ENCODE measurements at regions not wholly inside any gene's neighbourhood (a gene's known extent, or its start where the extent isn't known, plus 50 kb on each side); places are given as distances from the start of the nearest gene placed in this dataset.

- Mint-ChIP-seq H3K9me3 (peaks cover 13% of the 10 kb centered on the region), H3K4me3 (no peak overlapping the region), H3K27me3 (ENCODE audit: low read depth) (no peaks in the 10 kb centered on the region), H3K4me1 (peaks cover 54% of the 10 kb centered on the region), H3K27ac (ENCODE audit: unreplicated experiment) (no peak overlapping the region), H3K36me3 (ENCODE audit: low read depth) (peaks cover 3% of the 10 kb centered on the region)
- no peak for TF ChIP-seq CTCF (conservative IDR thresholded peaks at IDR 0.05)
- DNase-seq (ENCODE audit: low read depth, low spot score) = no peak
These were observed 349.4 kb downstream of the SLC4A3 start for GRCh38 chr2:219976871-219977270.

GRCh38 chr2:219980638-219981037, 353.2 kb downstream of the SLC4A3 start:
- Mint-ChIP-seq H3K4me1 (peaks cover 49% of the 10 kb centered on the region), H3K4me3 (no peak overlapping the region)

GRCh38 chr2:219983836-219984235, 356.4 kb downstream of the SLC4A3 start:
- Mint-ChIP-seq H3K27me3 (ENCODE audit: low read depth) (no peaks in the 10 kb centered on the region), H3K4me3 (no peak overlapping the region), H3K4me1 (peaks cover 19% of the 10 kb centered on the region), H3K9me3 (peaks cover 3% of the 10 kb centered on the region), H3K36me3 (ENCODE audit: low read depth) (no peaks in the 10 kb centered on the region), H3K27ac (ENCODE audit: unreplicated experiment) (no peak overlapping the region)
- TF ChIP-seq CTCF (conservative IDR thresholded peaks at IDR 0.05) = no peak
- no peak for DNase-seq (ENCODE audit: low read depth, low spot score)

More at GRCh38 chr2:219980638-219981037, 353.2 kb downstream of the SLC4A3 start:
- Mint-ChIP-seq H3K27ac (ENCODE audit: unreplicated experiment) (peak overlapping the region; percentile 72), H3K9me3 (peaks cover 7% of the 10 kb centered on the region), H3K27me3 (ENCODE audit: low read depth) (no peaks in the 10 kb centered on the region), H3K36me3 (ENCODE audit: low read depth) (peaks cover 1% of the 10 kb centered on the region)
- DNase-seq (ENCODE audit: low read depth, low spot score) = no peak
- TF ChIP-seq CTCF (conservative IDR thresholded peaks at IDR 0.05) = no peak

GRCh38 chr2:219985017-219985416, 357.6 kb downstream of the SLC4A3 start:
- no peaks in the 10 kb centered on the region for H3K27me3 Mint-ChIP-seq (ENCODE audit: low read depth)
- H3K4me3 Mint-ChIP-seq = no peak overlapping the region
- peaks cover 19% of the 10 kb centered on the region for H3K4me1 Mint-ChIP-seq
- no peak for DNase-seq (ENCODE audit: low read depth, low spot score)
- H3K27ac Mint-ChIP-seq (ENCODE audit: unreplicated experiment) = no peak overlapping the region
- no peak for TF ChIP-seq CTCF (conservative IDR thresholded peaks at IDR 0.05)
- no peaks in the 10 kb centered on the region for H3K36me3 Mint-ChIP-seq (ENCODE audit: low read depth)
- peaks cover 3% of the 10 kb centered on the region for H3K9me3 Mint-ChIP-seq

DNA sequence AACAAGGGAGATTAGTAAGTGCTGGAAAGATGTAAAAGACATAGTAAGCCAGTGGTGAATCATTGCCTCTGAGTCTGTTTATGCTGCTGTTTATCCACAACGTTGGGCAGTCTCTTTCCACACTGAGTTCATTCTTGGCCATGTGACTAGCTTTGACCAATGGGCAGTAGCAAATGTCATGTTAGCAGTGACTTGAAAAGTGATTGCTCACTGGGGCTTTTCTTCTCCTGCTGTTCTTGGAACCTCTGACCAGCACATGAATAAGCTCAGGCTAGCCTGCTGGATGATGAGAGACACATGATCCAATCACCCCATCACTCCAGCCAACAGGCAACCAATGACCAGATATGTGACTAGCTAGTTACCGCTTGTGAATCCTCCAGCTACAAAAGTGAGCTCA, 360.4 kb downstream of the SLC4A3 start:
- DNase-seq (ENCODE audit: low read depth, low spot score) = no peak
- Mint-ChIP-seq H3K4me1 (peaks cover 11% of the 10 kb centered on the region), H3K36me3 (ENCODE audit: low read depth) (no peaks in the 10 kb centered on the region)

More for the DNA sequence above, 360.4 kb downstream of the SLC4A3 start:
- Mint-ChIP-seq H3K27me3 (ENCODE audit: low read depth) (no peaks in the 10 kb centered on the region), H3K9me3 (peaks cover 3% of the 10 kb centered on the region), H3K27ac (ENCODE audit: unreplicated experiment) (no peak overlapping the region), H3K4me3 (no peak overlapping the region)
- TF ChIP-seq CTCF (conservative IDR thresholded peaks at IDR 0.05) = no peak
